ENCODE measurements at regions not wholly inside any gene's neighbourhood (a gene's known extent, or its start where the extent isn't known, plus 50 kb on each side); places are given as distances from the start of the nearest gene placed in this dataset.

DNA sequence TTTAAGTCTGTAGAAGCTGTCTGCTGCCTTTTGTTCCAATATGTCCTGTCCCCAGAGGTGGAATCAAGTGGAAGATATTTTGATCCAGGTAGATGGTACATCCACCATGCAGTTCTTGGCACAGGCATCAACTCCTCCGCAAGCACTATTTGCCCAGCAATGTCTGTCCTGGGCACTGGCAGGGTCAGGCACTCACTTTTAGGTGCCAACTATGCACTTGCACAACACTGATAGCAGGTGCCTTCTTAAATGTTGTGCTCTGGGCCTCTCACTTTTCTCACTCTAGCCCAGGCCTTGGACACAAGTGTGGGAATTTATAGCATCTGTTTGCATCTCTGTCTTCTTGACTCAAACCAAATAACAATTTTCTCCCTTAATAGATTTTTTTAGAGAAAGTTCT, 140.5 kb upstream of the UBE2E2 start:
- TF ChIP-seq, protein P1, sequence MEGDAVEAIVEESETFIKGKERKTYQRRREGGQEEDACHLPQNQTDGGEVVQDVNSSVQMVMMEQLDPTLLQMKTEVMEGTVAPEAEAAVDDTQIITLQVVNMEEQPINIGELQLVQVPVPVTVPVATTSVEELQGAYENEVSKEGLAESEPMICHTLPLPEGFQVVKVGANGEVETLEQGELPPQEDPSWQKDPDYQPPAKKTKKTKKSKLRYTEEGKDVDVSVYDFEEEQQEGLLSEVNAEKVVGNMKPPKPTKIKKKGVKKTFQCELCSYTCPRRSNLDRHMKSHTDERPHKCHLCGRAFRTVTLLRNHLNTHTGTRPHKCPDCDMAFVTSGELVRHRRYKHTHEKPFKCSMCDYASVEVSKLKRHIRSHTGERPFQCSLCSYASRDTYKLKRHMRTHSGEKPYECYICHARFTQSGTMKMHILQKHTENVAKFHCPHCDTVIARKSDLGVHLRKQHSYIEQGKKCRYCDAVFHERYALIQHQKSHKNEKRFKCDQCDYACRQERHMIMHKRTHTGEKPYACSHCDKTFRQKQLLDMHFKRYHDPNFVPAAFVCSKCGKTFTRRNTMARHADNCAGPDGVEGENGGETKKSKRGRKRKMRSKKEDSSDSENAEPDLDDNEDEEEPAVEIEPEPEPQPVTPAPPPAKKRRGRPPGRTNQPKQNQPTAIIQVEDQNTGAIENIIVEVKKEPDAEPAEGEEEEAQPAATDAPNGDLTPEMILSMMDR (IDR thresholded peaks at IDR 0.05) = no peak
- TF ChIP-seq POLR2A (IDR thresholded peaks at IDR 0.05) = no peak
